ENCODE measurements at regions not wholly inside any gene's neighbourhood (a gene's known extent, or its start where the extent isn't known, plus 50 kb on each side); places are given as distances from the start of the nearest gene placed in this dataset.

DNA sequence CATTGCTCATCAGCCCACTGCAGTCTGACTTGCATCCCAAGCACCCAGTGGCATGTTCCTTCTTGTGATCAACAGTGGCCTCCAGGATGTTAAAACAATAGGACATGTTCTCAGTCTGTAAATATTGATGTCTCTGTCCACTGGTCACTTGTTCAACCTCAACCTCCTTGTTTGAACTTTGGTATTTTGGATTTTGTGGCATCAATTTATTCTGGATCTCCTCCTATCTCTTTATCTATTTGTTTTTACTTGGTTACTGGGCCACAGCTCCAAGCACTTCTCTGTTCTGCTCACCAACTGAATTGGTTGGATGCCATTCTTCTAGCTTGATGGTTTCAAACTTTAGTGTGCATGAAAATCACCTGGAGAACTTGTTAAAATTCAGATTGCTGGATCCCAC, 1414.8 kb upstream of the CELF4 start:
- Mint-ChIP-seq H3K4me1 (no peaks in the 10 kb centered on the region), H3K27ac (no peak overlapping the region), H3K27me3 (ENCODE audit: low read depth in 2 of 2) (no peaks in the 10 kb centered on the region), H3K36me3 (no peaks in the 10 kb centered on the region), H3K4me3 (no peak overlapping the region), H3K9me3 (peaks cover 8 to 16% of the 10 kb centered on the region in 2 donors)
- TF ChIP-seq, protein P1, sequence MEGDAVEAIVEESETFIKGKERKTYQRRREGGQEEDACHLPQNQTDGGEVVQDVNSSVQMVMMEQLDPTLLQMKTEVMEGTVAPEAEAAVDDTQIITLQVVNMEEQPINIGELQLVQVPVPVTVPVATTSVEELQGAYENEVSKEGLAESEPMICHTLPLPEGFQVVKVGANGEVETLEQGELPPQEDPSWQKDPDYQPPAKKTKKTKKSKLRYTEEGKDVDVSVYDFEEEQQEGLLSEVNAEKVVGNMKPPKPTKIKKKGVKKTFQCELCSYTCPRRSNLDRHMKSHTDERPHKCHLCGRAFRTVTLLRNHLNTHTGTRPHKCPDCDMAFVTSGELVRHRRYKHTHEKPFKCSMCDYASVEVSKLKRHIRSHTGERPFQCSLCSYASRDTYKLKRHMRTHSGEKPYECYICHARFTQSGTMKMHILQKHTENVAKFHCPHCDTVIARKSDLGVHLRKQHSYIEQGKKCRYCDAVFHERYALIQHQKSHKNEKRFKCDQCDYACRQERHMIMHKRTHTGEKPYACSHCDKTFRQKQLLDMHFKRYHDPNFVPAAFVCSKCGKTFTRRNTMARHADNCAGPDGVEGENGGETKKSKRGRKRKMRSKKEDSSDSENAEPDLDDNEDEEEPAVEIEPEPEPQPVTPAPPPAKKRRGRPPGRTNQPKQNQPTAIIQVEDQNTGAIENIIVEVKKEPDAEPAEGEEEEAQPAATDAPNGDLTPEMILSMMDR (IDR thresholded peaks at IDR 0.05), result no peak
- Histone ChIP-seq H3K4me1 (ENCODE audit: control insufficient read depth, insufficient read depth, low read length) (no peaks in the 10 kb centered on the region), H3K4me3 (ENCODE audit: low read length) (no peak overlapping the region), H3K9me3 (ENCODE audit: control insufficient read depth, insufficient read depth, low read length) (no peaks in the 10 kb centered on the region), H3K27me3 (ENCODE audit: control insufficient read depth, insufficient read depth, low read length) (no peaks in the 10 kb centered on the region), H3K36me3 (ENCODE audit: control insufficient read depth, insufficient read depth, low read length) (no peaks in the 10 kb centered on the region), H3K27ac (ENCODE audit: low read length) (no peak overlapping the region)
- intact Hi-C loops (cut with micrococcal nuclease), result no loop called here
- ATAC-seq (no peak), DNase-seq (no peak)

DNA sequence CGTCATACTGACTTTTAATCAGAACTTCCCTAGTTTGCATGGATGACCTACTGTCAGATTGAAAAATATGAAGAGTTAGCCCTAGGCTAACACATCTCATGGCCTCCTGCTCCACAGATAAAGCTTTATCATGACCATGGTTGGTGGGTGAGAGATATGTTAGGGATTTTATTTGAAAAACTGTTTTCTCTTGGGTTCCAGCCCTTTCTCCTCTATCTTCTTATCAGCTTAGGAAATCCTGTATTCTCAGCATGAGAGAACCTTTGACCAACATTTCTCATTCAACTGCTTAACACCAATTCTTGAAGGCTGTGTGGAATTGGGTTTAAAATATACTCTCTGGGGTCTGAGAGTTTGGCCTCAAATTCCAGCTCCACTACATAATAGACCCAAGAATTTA, 1407.0 kb upstream of the CELF4 start:
- TF ChIP-seq, protein P1 (IDR thresholded peaks at IDR 0.05), result no peak
- Mint-ChIP-seq H3K36me3 (no peaks in the 10 kb centered on the region), H3K27ac (no peak overlapping the region), H3K27me3 (ENCODE audit: low read depth in 2 of 2) (no peaks in the 10 kb centered on the region), H3K4me1 (no peaks in the 10 kb centered on the region), H3K9me3 (peaks cover 4 to 17% of the 10 kb centered on the region in 2 donors), H3K4me3 (no peak overlapping the region)
- no peaks in the 10 kb centered on the region for H3K36me3 ChIP-seq (ENCODE audit: control insufficient read depth, insufficient read depth, low read length)
- no peaks in the 10 kb centered on the region for H3K4me1 ChIP-seq (ENCODE audit: control insufficient read depth, insufficient read depth, low read length)
- no peak overlapping the region for H3K27ac ChIP-seq (ENCODE audit: low read length)
- H3K4me3 ChIP-seq (ENCODE audit: low read length), result no peak overlapping the region
- no peaks in the 10 kb centered on the region for H3K27me3 ChIP-seq (ENCODE audit: control insufficient read depth, insufficient read depth, low read length)
- intact Hi-C loops (cut with micrococcal nuclease), result no loop called here
- no peaks in the 10 kb centered on the region for H3K9me3 ChIP-seq (ENCODE audit: control insufficient read depth, insufficient read depth, low read length)
- ATAC-seq (no peak), DNase-seq (no peak)
- 85% methylated on average over 1 of the region's 1 CpG for WGBS (ENCODE audit: insufficient coverage)

DNA sequence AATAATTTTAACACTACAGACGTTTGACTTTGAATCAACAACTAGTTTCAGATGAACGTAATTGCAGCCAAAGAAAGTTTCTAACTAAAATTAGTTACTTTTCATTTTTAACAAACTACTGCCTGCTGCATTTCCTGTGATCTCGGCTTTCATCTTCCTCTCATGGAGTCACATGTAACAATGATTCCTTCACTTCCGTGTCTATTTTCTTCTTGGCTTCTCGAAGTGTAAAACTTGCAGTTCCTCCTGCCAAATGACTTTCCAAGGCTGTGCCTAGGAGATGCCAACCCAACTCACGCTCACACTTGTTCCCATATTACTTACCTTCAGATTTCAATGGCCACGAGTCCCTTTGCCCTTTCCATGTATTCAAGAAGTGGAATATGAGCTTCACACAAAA, 1406.3 kb upstream of the CELF4 start:
- no peak for DNase-seq
- Histone ChIP-seq H3K27ac (ENCODE audit: low read length) (no peak overlapping the region), H3K9me3 (ENCODE audit: control insufficient read depth, insufficient read depth, low read length) (no peaks in the 10 kb centered on the region), H3K36me3 (ENCODE audit: control insufficient read depth, insufficient read depth, low read length) (no peaks in the 10 kb centered on the region), H3K27me3 (ENCODE audit: control insufficient read depth, insufficient read depth, low read length) (no peaks in the 10 kb centered on the region), H3K4me3 (ENCODE audit: low read length) (no peak overlapping the region), H3K4me1 (ENCODE audit: control insufficient read depth, insufficient read depth, low read length) (no peaks in the 10 kb centered on the region)
- H3K27me3 Mint-ChIP-seq (ENCODE audit: low read depth in 2 of 2), result no peaks in the 10 kb centered on the region
- peaks cover 4 to 17% of the 10 kb centered on the region in 2 donors for H3K9me3 Mint-ChIP-seq
- ATAC-seq, result no peak
- no peak overlapping the region for H3K4me3 Mint-ChIP-seq
- intact Hi-C loops (cut with micrococcal nuclease), result no loop called here
- no peak overlapping the region for H3K27ac Mint-ChIP-seq
- WGBS (ENCODE audit: insufficient coverage), result 51% methylated on average over 7 of the region's 7 CpGs
- no peaks in the 10 kb centered on the region for H3K36me3 Mint-ChIP-seq
- TF ChIP-seq, protein P1 (IDR thresholded peaks at IDR 0.05), result no peak
- H3K4me1 Mint-ChIP-seq, result no peaks in the 10 kb centered on the region

DNA sequence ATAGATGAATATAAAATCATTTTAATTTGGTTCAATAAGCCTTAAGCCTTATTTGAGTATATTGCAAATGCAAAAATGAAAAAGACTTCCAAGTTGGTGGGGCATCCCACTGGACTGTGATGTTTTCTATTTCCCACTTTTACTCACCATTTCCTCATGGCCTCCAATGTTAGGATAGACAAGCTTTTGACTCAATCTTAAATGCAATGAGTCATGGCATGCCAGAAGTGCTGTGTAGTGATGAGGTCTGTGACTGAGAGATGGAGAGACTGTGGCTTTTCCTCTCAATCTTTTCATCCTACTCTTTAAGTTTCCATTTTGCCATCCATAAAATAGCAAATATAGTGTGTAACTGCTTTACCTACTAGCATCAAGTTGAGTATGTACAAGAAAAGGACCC, 1401.2 kb upstream of the CELF4 start:
- H3K27ac Mint-ChIP-seq, result no peak overlapping the region
- H3K36me3 Mint-ChIP-seq, result no peaks in the 10 kb centered on the region
- Histone ChIP-seq H3K4me3 (ENCODE audit: low read length) (no peak overlapping the region), H3K36me3 (ENCODE audit: control insufficient read depth, insufficient read depth, low read length) (no peaks in the 10 kb centered on the region), H3K27me3 (ENCODE audit: control insufficient read depth, insufficient read depth, low read length) (no peaks in the 10 kb centered on the region), H3K9me3 (ENCODE audit: control insufficient read depth, insufficient read depth, low read length) (no peaks in the 10 kb centered on the region), H3K27ac (ENCODE audit: low read length) (no peak overlapping the region), H3K4me1 (ENCODE audit: control insufficient read depth, insufficient read depth, low read length) (no peaks in the 10 kb centered on the region)
- no peak for DNase-seq
- H3K4me3 Mint-ChIP-seq, result no peak overlapping the region
- intact Hi-C loops (cut with micrococcal nuclease), result no loop called here
- ATAC-seq, result no peak
- no peaks in the 10 kb centered on the region for H3K27me3 Mint-ChIP-seq (ENCODE audit: low read depth in 2 of 2)
- no peaks in the 10 kb centered on the region for H3K4me1 Mint-ChIP-seq
- peaks cover 6 to 21% of the 10 kb centered on the region in 2 donors for H3K9me3 Mint-ChIP-seq
- TF ChIP-seq, protein P1 (IDR thresholded peaks at IDR 0.05), result no peak
